BLaER1 (cell line): ENCODE measurements at regions not wholly inside any gene's neighbourhood (a gene's known extent, or its start where the extent isn't known, plus 50 kb on each side); places are given as distances from the start of the nearest gene placed in this dataset.

Experiments
- H3K27ac ChIP-seq: shearing (Covaris generic); formaldehyde crosslinking; 2 replicates; pipeline ENCODE4 v1.8.1; 2022
- H3K27me3 ChIP-seq: shearing (Covaris generic); formaldehyde crosslinking; 2 replicates; pipeline ENCODE4 v1.8.1; 2022
- H3K36me3 ChIP-seq: shearing (Covaris generic); formaldehyde crosslinking; 2 replicates; pipeline ENCODE4 v1.8.1; 2022
- H3K4me1 ChIP-seq: shearing (Covaris generic); formaldehyde crosslinking; 2 replicates; pipeline ENCODE4 v1.8.1; 2022
- H3K4me2 ChIP-seq: shearing (Covaris generic); formaldehyde crosslinking; 2 replicates; pipeline ENCODE4 v1.8.1; 2022
- H3K4me3 ChIP-seq: shearing (Covaris generic); formaldehyde crosslinking; 2 replicates; pipeline ENCODE4 v1.8.1; 2022
- H3K9ac ChIP-seq: shearing (Covaris generic); formaldehyde crosslinking; 2 replicates; pipeline ENCODE4 v1.8.1; 2022
- H3K9me3 ChIP-seq: shearing (Covaris generic); formaldehyde crosslinking; 2 replicates; pipeline ENCODE4 v1.8.1; 2022
- H4K20me1 ChIP-seq: shearing (Covaris generic); formaldehyde crosslinking; 2 replicates; pipeline ENCODE4 v1.8.1; 2022
- Cebpa-rat ChIP-seq: shearing (Covaris generic); IDR thresholded peaks from 2 replicates; pipeline ENCODE4 v1.8.1; 2022

GRCh38 chr4:96131186-96131585, 291.3 kb downstream of the PDHA2 start:
- no peak overlapping the region for H3K27ac ChIP-seq
- no peaks in the 10 kb centered on the region for H3K27me3 ChIP-seq
- no peak overlapping the region for H3K4me2 ChIP-seq
- H3K4me1 ChIP-seq: no peaks in the 10 kb centered on the region
- H3K36me3 ChIP-seq: no peaks in the 10 kb centered on the region
- H3K9me3 ChIP-seq: peaks cover 3% of the 10 kb centered on the region
- no peak for TF ChIP-seq Cebpa-rat
- H4K20me1 ChIP-seq: no peaks in the 10 kb centered on the region
- H3K4me3 ChIP-seq: no peak overlapping the region
- H3K9ac ChIP-seq: no peak overlapping the region

- no peaks in the 10 kb centered on the region for H3K36me3 ChIP-seq
- no peak overlapping the region for H3K9ac ChIP-seq
- no peak overlapping the region for H3K27ac ChIP-seq
- no peak overlapping the region for H3K4me2 ChIP-seq
- H3K4me1 ChIP-seq: no peaks in the 10 kb centered on the region
- no peaks in the 10 kb centered on the region for H4K20me1 ChIP-seq
- no peak for TF ChIP-seq Cebpa-rat
- H3K4me3 ChIP-seq: no peak overlapping the region
- H3K27me3 ChIP-seq: no peaks in the 10 kb centered on the region
- no peaks in the 10 kb centered on the region for H3K9me3 ChIP-seq
Observed at GRCh38 chr4:96134806-96135205, 294.9 kb downstream of the PDHA2 start.

GRCh38 chr4:96136056-96136455, 296.2 kb downstream of the PDHA2 start:
- no peak overlapping the region for H3K4me2 ChIP-seq
- no peak overlapping the region for H3K27ac ChIP-seq
- H3K27me3 ChIP-seq: no peaks in the 10 kb centered on the region
- no peaks in the 10 kb centered on the region for H3K4me1 ChIP-seq
- no peaks in the 10 kb centered on the region for H3K36me3 ChIP-seq
- no peak overlapping the region for H3K4me3 ChIP-seq
- no peaks in the 10 kb centered on the region for H4K20me1 ChIP-seq
- no peaks in the 10 kb centered on the region for H3K9me3 ChIP-seq
- TF ChIP-seq Cebpa-rat: no peak
- no peak overlapping the region for H3K9ac ChIP-seq

GRCh38 chr4:96139251-96139929, 299.5 kb downstream of the PDHA2 start:
- H3K27me3 ChIP-seq: no peaks in the 10 kb centered on the region
- H3K4me3 ChIP-seq: no peak overlapping the region
- no peaks in the 10 kb centered on the region for H3K9me3 ChIP-seq
- no peak overlapping the region for H3K9ac ChIP-seq
- H3K4me2 ChIP-seq: no peak overlapping the region
- H3K27ac ChIP-seq: no peak overlapping the region
- no peaks in the 10 kb centered on the region for H4K20me1 ChIP-seq
- TF ChIP-seq Cebpa-rat: no peak
- no peaks in the 10 kb centered on the region for H3K4me1 ChIP-seq
- H3K36me3 ChIP-seq: no peaks in the 10 kb centered on the region

GRCh38 chr4:96145601-96146000, 305.7 kb downstream of the PDHA2 start:
- no peaks in the 10 kb centered on the region for H3K27me3 ChIP-seq
- H3K9ac ChIP-seq: no peak overlapping the region
- no peak overlapping the region for H3K4me3 ChIP-seq
- no peak overlapping the region for H3K4me2 ChIP-seq
- H3K9me3 ChIP-seq: no peaks in the 10 kb centered on the region
- no peaks in the 10 kb centered on the region for H3K36me3 ChIP-seq
- no peak for TF ChIP-seq Cebpa-rat
- H4K20me1 ChIP-seq: no peaks in the 10 kb centered on the region
- no peaks in the 10 kb centered on the region for H3K4me1 ChIP-seq
- H3K27ac ChIP-seq: no peak overlapping the region

DNA sequence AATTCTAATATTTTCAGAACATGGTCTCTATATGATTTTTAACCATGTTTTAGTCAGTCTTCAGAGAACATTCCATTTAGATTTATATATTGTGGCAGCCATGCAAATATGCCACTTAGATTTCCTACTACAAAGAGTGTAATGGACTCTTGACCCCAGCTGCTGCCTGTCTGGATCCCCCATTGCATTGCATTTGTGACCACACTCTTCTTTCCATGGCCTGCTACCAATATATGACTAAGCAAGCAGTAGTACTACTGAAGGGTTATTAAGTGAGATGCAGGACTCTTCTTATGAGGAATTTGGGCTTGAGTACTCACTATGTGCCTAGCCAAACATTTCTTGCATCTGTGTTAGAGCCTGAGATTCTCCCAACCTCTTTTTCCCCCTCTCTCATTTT, 306.8 kb downstream of the PDHA2 start:
- H3K4me3 ChIP-seq: no peak overlapping the region
- no peaks in the 10 kb centered on the region for H3K36me3 ChIP-seq
- no peak overlapping the region for H3K9ac ChIP-seq
- H3K4me1 ChIP-seq: no peaks in the 10 kb centered on the region
- H3K9me3 ChIP-seq: no peaks in the 10 kb centered on the region
- no peaks in the 10 kb centered on the region for H4K20me1 ChIP-seq
- H3K4me2 ChIP-seq: no peak overlapping the region
- no peaks in the 10 kb centered on the region for H3K27me3 ChIP-seq
- H3K27ac ChIP-seq: no peak overlapping the region
- TF ChIP-seq Cebpa-rat: no peak

- Histone ChIP-seq H3K9me3 (no peaks in the 10 kb centered on the region), H3K27me3 (no peaks in the 10 kb centered on the region), H3K36me3 (no peaks in the 10 kb centered on the region), H3K4me3 (no peak overlapping the region), H3K4me2 (no peak overlapping the region), H3K4me1 (no peaks in the 10 kb centered on the region), H3K27ac (no peak overlapping the region), H4K20me1 (no peaks in the 10 kb centered on the region), H3K9ac (no peak overlapping the region)
- no peak for TF ChIP-seq Cebpa-rat
Observed at GRCh38 chr4:96149894-96150293, 310.0 kb downstream of the PDHA2 start.

DNA sequence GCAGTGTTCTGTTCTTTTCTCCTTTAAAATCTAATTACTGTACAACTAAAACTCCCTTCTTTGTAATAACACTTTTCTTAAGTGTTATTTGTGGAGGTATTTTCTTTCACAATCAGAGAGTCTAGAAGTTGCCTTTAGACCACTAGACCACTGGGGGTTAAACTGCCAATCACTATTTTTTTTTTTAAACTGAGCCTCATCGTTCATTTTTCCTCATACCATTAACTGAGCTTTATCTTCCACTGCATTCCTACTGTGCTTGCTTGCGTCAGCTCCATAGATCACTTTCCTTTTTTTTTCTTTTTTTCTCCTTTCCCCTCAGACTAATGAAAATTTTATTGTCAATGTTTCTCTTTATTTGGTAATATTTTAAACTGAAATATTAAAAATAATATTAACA, 310.6 kb downstream of the PDHA2 start:
- Histone ChIP-seq H3K4me3 (no peak overlapping the region), H3K27me3 (no peaks in the 10 kb centered on the region), H3K36me3 (no peaks in the 10 kb centered on the region), H3K4me2 (no peak overlapping the region), H3K9ac (no peak overlapping the region), H3K27ac (no peak overlapping the region), H3K9me3 (no peaks in the 10 kb centered on the region), H4K20me1 (no peaks in the 10 kb centered on the region), H3K4me1 (no peaks in the 10 kb centered on the region)
- TF ChIP-seq Cebpa-rat: no peak

DNA sequence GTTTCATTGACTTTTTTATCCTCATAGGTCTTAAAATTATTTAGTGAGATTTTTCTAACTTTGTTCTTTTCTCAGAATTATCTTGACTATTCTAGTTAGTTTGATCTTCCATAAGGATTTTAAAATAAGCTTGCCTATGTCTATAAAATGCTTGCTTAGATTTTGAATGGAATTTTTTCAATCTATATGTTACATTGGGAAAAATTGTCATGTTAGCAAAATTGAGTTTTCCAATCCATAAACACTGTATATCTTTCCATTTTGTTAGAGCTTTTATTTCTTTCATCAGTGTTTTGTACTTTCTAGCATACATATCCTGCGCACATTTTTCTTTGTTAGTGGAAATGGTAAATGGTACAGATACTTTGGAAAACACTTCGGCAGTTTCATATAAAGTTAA, 312.9 kb downstream of the PDHA2 start:
- H3K36me3 ChIP-seq: no peaks in the 10 kb centered on the region

DNA sequence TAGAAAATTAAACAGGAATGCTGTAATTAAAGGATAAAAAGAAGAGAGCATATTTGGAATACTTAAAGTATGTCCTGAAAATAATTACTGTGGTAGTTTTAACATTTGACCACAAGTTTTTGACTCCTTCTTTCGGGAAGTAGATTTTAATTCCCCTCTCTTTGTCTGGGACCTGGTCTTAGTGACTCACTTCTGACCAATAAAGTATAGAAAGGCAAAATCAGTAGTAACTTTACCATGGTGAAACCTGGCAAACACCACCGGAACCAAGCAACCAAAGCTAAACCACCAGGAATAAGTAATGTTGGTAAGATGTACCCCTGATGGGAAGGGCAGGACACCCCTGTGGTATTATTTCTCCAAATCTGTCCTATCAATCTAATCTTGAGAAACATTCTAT, 314.8 kb downstream of the PDHA2 start:
- H3K36me3 ChIP-seq: no peaks in the 10 kb centered on the region
- no peaks in the 10 kb centered on the region for H3K9me3 ChIP-seq
- H3K4me2 ChIP-seq: no peak overlapping the region
- H3K27ac ChIP-seq: no peak overlapping the region
- H3K4me3 ChIP-seq: no peak overlapping the region
- no peak for TF ChIP-seq Cebpa-rat
- H3K9ac ChIP-seq: no peak overlapping the region
- no peaks in the 10 kb centered on the region for H4K20me1 ChIP-seq
- H3K4me1 ChIP-seq: no peaks in the 10 kb centered on the region
- H3K27me3 ChIP-seq: no peaks in the 10 kb centered on the region

More for the DNA sequence above, 312.9 kb downstream of the PDHA2 start:
- H3K27ac ChIP-seq: no peak overlapping the region
- no peak overlapping the region for H3K9ac ChIP-seq
- no peaks in the 10 kb centered on the region for H4K20me1 ChIP-seq
- no peak overlapping the region for H3K4me3 ChIP-seq
- H3K4me1 ChIP-seq: no peaks in the 10 kb centered on the region
- H3K4me2 ChIP-seq: no peak overlapping the region
- no peak for TF ChIP-seq Cebpa-rat
- no peaks in the 10 kb centered on the region for H3K9me3 ChIP-seq
- no peaks in the 10 kb centered on the region for H3K27me3 ChIP-seq

DNA sequence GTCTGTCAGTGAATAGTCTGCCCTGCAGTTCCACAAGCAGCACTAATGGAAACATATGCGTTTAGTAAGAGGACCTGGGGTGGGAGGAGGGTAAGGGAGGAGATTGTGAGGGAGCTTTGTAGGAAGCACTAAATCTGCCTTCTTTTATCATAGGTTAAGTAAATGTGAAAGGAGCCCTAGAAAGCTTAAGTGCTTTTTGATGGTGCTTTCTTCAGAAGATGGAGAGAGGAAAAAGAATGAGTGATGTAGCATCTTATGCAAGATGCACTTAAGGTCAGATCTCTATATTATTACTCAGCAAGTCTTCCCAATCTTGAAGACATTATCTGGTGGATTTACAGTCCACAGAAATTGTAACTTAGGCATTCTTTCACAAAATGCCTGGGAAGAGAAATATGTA, 322.7 kb downstream of the PDHA2 start:
- H3K36me3 ChIP-seq: no peaks in the 10 kb centered on the region
- H3K27ac ChIP-seq: no peak overlapping the region
- H3K9ac ChIP-seq: no peak overlapping the region
- H3K4me1 ChIP-seq: no peaks in the 10 kb centered on the region
- no peak overlapping the region for H3K4me2 ChIP-seq
- no peaks in the 10 kb centered on the region for H4K20me1 ChIP-seq
- H3K9me3 ChIP-seq: no peaks in the 10 kb centered on the region
- no peak for TF ChIP-seq Cebpa-rat
- H3K27me3 ChIP-seq: no peaks in the 10 kb centered on the region
- no peak overlapping the region for H3K4me3 ChIP-seq
